Left lung (tissue), 4 donors: ENCODE measurements at regions not wholly inside any gene's neighbourhood (a gene's known extent, or its start where the extent isn't known, plus 50 kb on each side); places are given as distances from the start of the nearest gene placed in this dataset.

ENCODE experiments used
- ATAC-seq: fragments of 200-7000 bp; cut with Tn5 transposase; one replicate; pipeline ENCODE4 v1.9.1; 2020; ENCODE audit warnings: moderate library complexity
- DNase-seq, 4 donors: peaks; one replicate each; pipeline ENCODE4 v3.0.0-alpha.2; 2013 to 2020
- H3K27ac ChIP-seq, 2 donors: fragments of 200-600 bp; sonication (generic) in 1 of 2; one replicate each; pipeline versions ENCODE4 v1.5.0 to v1.8.0; 2020 to 2021
- H3K27me3 ChIP-seq, 2 donors: fragments of 200-600 bp; sonication (generic) in 1 of 2; one replicate each; pipeline versions ENCODE4 v1.5.0 to v1.8.0; 2020 to 2021
- H3K36me3 ChIP-seq, 2 donors: fragments of 200-600 bp; sonication (generic) in 1 of 2; one replicate each; pipeline versions ENCODE4 v1.5.0 to v1.8.0; 2020 to 2021
- H3K4me1 ChIP-seq, 2 donors: fragments of 200-600 bp; one replicate each; pipeline ENCODE4 v1.8.0; 2021
- H3K4me3 ChIP-seq, 2 donors: fragments of 200-600 bp; sonication (generic) in 1 of 2; one replicate each; pipeline versions ENCODE4 v1.5.0 to v1.8.0; 2020 to 2021; ENCODE audit warnings: mild to moderate bottlenecking in 1 of 2
- H3K9me3 ChIP-seq, 2 donors: fragments of 200-600 bp; sonication (generic) in 1 of 2; one replicate each; pipeline versions ENCODE4 v1.5.0 to v1.8.0; 2020 to 2021
- intact Hi-C, 2 donors: fragments of 100-400 bp; cut with DNase I; formaldehyde crosslinking; loops; one replicate each; pipeline versions ENCODE4 v1.11.2 to v1.14.2; 2022
- TF ChIP-seq, protein P1 (sequence below), 2 donors: fragments of 200-600 bp; sonication (generic) in 1 of 2; IDR thresholded peaks; one replicate each; pipeline versions ENCODE4 v1.5.0 to v1.8.0; 2021; ENCODE audit warnings: antibody characterized with exemption in 2 of 2
- donor health status: DM: no; HTN: yes; CAD: no.
- donor health status: DM: no; HTN: no; CAD: no.

- no peak for DNase-seq
- no peaks in the 10 kb centered on the region for H3K36me3 ChIP-seq
- TF ChIP-seq, protein P1, sequence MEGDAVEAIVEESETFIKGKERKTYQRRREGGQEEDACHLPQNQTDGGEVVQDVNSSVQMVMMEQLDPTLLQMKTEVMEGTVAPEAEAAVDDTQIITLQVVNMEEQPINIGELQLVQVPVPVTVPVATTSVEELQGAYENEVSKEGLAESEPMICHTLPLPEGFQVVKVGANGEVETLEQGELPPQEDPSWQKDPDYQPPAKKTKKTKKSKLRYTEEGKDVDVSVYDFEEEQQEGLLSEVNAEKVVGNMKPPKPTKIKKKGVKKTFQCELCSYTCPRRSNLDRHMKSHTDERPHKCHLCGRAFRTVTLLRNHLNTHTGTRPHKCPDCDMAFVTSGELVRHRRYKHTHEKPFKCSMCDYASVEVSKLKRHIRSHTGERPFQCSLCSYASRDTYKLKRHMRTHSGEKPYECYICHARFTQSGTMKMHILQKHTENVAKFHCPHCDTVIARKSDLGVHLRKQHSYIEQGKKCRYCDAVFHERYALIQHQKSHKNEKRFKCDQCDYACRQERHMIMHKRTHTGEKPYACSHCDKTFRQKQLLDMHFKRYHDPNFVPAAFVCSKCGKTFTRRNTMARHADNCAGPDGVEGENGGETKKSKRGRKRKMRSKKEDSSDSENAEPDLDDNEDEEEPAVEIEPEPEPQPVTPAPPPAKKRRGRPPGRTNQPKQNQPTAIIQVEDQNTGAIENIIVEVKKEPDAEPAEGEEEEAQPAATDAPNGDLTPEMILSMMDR (IDR thresholded peaks at IDR 0.05), result no peak
- no peaks in the 10 kb centered on the region for H3K9me3 ChIP-seq
- no peak overlapping the region for H3K27ac ChIP-seq
- H3K4me1 ChIP-seq, result no peaks in the 10 kb centered on the region
- ATAC-seq, result no peak
- no peaks in the 10 kb centered on the region for H3K27me3 ChIP-seq
- intact Hi-C loops, result no loop called here
- H3K4me3 ChIP-seq, result no peak overlapping the region
Measured at GRCh38 chr14:30786701-30787100, 87.7 kb upstream of the COCH start.

GRCh38 chr14:30790827-30791226 is 83.5 kb upstream of the COCH start:
- DNase-seq, result no peak
- no peaks in the 10 kb centered on the region for H3K4me1 ChIP-seq
- no peak for ATAC-seq
- no peak overlapping the region for H3K4me3 ChIP-seq
- intact Hi-C loops, result no loop called here
- no peak overlapping the region for H3K27ac ChIP-seq
- H3K27me3 ChIP-seq, result no peaks in the 10 kb centered on the region
- no peaks in the 10 kb centered on the region for H3K36me3 ChIP-seq
- H3K9me3 ChIP-seq, result peaks cover 0 to 3% of the 10 kb centered on the region in 2 donors
- TF ChIP-seq, protein P1 (IDR thresholded peaks at IDR 0.05), result no peak

- ATAC-seq (no peak), DNase-seq (no peak)
- Histone ChIP-seq H3K4me3 (no peak overlapping the region), H3K36me3 (no peaks in the 10 kb centered on the region), H3K4me1 (no peaks in the 10 kb centered on the region), H3K27me3 (no peaks in the 10 kb centered on the region), H3K9me3 (peaks cover 0 to 3% of the 10 kb centered on the region in 2 donors), H3K27ac (no peak overlapping the region)
- TF ChIP-seq, protein P1 (IDR thresholded peaks at IDR 0.05), result no peak
- intact Hi-C loops, result no loop called here
Measured at GRCh38 chr14:30791522-30792351, 82.6 kb upstream of the COCH start.

DNA sequence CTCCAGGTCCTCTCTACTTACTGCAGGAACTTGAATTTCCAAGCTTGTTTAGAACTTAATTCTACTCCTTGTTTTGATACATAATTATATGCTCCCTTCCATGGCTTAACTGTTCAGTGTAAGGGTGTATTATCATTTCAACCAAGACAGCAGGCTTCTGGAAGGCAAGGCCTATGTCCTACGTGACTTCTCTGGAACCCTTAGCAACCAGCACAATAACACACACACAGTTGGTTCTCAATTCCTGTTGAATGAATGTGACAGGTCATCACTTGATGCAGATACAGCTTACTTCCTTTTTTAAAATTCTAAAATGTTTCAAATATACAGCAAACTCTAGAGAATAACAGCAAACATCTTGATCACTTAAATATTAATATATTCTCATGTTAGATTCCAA is 77.7 kb upstream of the COCH start:
- ATAC-seq (no peak), DNase-seq (no peak)
- Histone ChIP-seq H3K4me1 (no peaks in the 10 kb centered on the region), H3K27me3 (no peaks in the 10 kb centered on the region), H3K27ac (no peak overlapping the region), H3K9me3 (peaks cover 0 to 3% of the 10 kb centered on the region in 2 donors), H3K36me3 (no peaks in the 10 kb centered on the region), H3K4me3 (no peak overlapping the region)
- intact Hi-C loops, result no loop called here
- TF ChIP-seq, protein P1 (IDR thresholded peaks at IDR 0.05), result no peak

DNA sequence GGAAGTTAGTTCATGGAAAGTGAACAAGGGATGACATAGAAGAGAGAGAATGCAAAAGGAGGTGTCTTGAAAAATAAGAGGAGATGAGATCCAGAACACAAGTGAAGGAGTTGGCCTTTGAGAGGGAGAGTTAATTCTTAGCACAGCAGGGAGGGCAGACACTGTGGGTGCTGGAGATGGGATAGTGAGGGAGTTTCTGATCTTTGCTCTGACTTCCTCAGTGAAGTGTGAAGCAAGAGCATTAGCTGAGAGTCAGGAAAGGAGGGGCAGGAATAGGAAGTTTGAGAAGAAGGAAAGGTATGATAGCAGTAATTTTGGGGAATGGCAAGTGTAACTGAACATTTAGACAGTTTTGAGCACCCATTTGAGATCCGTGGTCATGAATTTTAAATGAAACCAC is 75.8 kb upstream of the COCH start:
- H3K4me1 ChIP-seq, result no peaks in the 10 kb centered on the region
- H3K4me3 ChIP-seq, result no peak overlapping the region
- no peaks in the 10 kb centered on the region for H3K27me3 ChIP-seq
- no peak overlapping the region for H3K27ac ChIP-seq
- H3K9me3 ChIP-seq, result peaks cover 0 to 3% of the 10 kb centered on the region in 2 donors
- TF ChIP-seq, protein P1 (IDR thresholded peaks at IDR 0.05), result no peak
- DNase-seq (no peak), ATAC-seq (no peak)
- intact Hi-C loops, result no loop called here
- H3K36me3 ChIP-seq, result no peaks in the 10 kb centered on the region
